GM21360 (cell line): ENCODE measurements at regions not wholly inside any gene's neighbourhood (a gene's known extent, or its start where the extent isn't known, plus 50 kb on each side); places are given as distances from the start of the nearest gene placed in this dataset.
A peak's percentile ranks its signal among the peaks of the same experiment; 100 is the strongest.
"Not testable (repeated sequence)": the region's sequence is repeated elsewhere in the genome, so short reads cannot be mapped to it uniquely, and the experiment has no call there.

Experiments
- ATAC-seq: cut with Tn5 transposase; IDR thresholded peaks from one replicate; pipeline ENCODE4 v1.9.1; 2021; ENCODE audit warnings: mild to moderate bottlenecking, moderate library complexity; ENCODE audit not compliant: unreplicated experiment

GRCh38 chr5:54404568-54404967 is 50.9 kb upstream of the HSPB3 start:
- ATAC-seq = no peak

GRCh38 chr5:54403885-54404416 is 51.5 kb upstream of the HSPB3 start:
- no peak for ATAC-seq

GRCh38 chr5:54403121-54403520 is 52.4 kb upstream of the HSPB3 start:
- no peak for ATAC-seq

- ATAC-seq = peak; percentile 94
These were observed 54.0 kb upstream of the HSPB3 start for GRCh38 chr5:54401515-54401914.

DNA sequence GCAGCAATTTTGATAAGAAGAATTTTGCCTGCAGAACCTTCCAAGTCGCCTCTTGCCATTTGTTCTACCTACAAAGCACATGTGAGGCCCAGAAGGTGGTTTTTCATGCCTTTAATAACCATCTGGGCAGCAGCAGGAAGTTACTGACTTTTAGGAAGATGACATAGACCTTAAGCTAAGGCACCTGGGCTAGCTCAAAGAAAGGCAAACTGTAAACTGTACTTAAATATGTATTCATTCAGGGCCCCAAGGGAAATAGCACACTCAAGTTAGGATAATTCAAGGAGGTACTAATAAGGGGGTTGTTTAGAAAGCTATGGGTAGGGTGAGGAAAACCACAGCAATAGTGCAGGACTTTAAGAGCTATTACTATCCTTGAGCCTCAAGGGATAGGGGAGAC is 57.3 kb upstream of the HSPB3 start:
- no peak for ATAC-seq

- no peak for ATAC-seq
These were observed 58.1 kb upstream of the HSPB3 start for GRCh38 chr5:54397420-54397819.

DNA sequence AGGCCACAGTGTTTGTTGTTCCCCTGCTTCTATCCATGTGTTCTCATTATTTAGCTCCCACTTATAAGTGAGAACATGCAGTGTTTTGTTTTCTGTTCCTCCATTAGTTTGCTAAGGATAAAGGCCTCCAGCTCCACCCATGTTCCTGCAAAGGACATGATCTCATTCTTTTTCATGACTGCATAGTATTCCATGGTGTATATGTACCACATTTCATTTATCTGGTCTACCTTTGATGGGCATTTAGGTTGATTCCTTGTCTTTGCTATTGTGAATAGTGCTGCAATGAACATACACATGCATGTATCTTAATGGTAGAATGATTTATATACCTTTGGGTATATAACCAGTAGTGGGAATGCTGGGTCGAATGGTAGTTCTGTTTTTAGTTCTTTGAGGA is 62.5 kb upstream of the HSPB3 start:
- ATAC-seq = not testable (repeated sequence)

DNA sequence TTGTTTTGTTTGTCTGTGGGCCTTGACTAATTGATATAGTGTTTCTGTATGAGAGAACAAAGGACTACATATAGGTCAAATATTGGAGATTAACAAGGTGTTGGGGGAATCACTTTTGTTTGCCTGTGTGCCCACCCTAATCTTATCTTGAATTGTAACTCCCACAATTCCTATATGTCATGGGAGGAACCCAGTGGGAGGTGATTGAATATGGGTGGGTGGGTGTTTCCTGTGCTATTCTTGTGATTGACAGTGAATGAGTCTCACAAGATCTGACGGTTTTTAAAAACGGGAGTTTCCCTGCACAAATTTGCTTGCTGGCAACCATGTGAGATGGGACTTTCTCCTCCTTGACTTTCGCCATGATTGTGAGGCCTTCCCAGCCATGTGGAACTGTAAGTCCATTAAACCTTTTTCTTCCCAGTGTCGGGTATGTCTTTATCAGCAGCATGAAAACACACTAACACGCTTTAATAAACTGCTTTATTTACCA is 64.9 kb upstream of the HSPB3 start:
- peak; percentile 48 for ATAC-seq

DNA sequence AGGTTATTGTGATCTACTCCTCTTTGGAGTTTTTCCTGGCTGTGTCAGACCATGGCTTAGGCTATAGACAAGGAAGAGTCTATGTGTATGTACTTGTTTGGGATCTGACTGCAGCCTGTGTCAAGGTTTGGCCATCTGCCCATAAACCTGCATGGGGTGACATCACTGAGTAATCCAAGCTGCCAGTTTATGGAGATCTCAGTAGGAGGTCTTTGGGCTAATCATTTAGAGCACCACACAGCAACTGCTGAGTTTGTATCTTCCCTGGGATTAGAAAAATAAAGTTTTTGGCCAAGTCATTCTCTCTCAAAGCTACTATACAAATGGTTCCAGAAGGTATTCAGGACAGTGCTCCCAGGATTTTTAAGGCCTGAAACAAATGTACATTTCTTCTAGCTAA is 65.5 kb upstream of the HSPB3 start:
- ATAC-seq = no peak

DNA sequence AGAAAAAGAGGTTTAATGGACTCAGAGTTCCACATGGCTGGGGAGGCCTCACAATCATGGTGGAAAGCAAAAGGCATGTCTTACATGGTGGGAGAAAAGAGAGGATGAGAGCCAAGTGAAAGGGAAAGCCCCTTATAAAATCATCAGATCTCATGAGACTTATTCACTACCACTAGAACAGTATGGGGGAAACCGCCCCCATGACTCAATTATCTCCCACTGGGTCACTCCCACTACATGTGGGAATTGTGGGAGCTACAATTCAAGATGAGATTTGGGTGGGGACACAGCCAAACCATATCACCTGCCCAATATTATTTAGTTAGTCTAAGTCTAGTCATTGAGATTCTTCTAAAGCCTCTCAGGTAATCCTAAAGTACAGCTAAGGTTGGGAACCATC is 66.1 kb upstream of the HSPB3 start:
- not testable (repeated sequence) for ATAC-seq

DNA sequence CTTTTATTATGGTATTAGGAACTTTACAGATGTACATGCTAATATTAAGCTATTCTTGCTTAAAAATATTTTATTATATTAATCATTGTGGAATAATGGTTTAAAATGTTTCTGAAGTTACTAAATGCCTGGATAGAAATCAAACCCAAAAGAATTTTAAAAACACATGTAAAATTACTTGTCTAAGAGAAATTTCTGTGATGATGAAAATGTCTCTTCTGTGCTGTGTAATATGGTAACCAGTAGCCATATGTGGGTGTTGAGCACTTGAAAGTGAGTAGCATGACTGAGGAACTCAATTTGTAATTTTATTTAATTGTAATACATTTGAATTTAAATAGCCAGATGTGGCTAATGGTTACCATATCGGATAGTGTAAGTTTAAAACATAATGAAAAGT is 66.7 kb upstream of the HSPB3 start:
- no peak for ATAC-seq

- ATAC-seq = no peak
These were observed 67.1 kb upstream of the HSPB3 start for GRCh38 chr5:54388409-54388808.

DNA sequence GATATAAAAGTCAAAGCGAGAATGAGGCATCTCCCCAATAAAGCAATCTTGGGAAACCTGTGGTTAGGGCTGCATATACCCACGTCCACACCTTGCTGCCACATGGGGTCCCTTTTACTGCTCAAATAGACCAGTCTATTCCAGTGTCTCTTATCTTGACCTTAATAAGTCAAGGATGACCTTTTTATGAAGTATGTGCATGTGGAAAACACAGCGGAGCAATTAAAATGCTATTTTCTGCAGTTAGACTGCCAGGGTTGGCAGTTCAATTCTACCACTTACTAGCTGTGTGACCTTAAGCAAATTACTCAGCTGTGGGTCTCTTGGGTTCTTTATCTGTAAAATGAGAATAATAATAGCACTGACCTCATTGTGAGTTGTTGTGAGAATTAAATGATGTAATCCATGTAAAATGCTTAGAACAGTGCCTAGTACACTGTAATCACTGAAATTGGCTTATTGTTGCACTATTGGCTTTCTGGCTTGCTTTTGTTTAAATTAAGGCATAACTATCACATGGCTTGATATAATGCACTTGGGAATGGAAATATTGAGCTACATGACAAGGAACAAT is 67.8 kb upstream of the HSPB3 start:
- ATAC-seq = no peak

DNA sequence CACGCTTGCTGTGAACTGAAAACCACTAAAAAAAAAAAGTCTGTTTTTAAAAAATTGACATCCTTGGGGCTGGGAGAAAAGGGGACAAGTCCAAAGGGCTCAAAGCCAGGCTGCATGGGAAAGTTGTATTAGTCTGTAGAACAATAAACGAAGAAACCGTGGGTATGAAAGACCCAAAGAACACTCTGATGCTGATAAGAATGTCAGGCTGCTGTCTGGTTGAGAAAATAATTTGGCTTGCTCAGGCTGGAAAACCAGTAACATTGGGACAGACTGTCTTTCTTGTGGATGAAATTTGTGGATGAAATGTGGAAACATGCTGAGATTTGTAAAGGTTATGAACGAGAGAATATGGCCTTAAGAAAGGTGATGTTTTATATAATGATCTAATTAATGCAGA is 68.5 kb upstream of the HSPB3 start:
- no peak for ATAC-seq

DNA sequence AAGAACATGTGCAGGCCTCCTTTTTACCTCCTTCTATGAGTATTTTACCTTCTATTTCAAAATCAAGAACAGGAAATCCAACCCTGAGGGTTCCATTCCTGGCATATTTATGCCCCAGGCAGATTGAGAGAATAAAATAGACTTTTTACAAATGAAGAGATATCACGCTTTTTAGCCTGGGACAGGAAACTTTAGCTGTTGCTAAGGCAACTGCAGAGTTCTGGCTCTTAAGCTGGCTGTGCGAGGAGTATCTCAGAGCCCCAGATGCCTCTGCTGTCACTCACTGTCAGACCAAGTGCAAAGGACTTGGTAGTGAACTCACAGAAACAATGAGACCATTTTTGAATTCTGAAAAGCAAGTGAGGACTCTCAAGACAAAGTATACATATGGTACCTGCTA is 69.5 kb upstream of the HSPB3 start:
- no peak for ATAC-seq

GRCh38 chr5:54384356-54384933 is 71.1 kb upstream of the HSPB3 start:
- ATAC-seq = no peak

DNA sequence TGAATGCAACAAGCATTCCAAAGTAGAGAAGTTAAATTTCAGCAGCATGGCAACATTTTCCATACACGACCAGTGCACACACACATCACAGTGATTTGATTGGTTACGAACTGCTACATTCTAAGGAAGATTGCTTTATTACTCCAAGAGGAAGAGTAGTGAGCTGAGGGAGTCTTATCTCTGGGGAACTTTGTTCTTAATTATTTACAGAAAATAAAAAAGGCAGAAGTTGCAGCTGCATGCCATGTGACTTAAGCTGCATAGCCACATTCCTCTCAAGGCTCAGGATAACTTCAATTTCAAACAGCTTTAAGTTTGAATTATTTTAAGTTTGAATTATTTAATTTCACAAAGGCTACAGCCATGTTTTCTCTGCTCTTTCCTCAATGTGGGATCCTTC is 71.6 kb upstream of the HSPB3 start:
- no peak for ATAC-seq

- no peak for ATAC-seq
These were observed 72.1 kb upstream of the HSPB3 start for GRCh38 chr5:54383225-54383901.

DNA sequence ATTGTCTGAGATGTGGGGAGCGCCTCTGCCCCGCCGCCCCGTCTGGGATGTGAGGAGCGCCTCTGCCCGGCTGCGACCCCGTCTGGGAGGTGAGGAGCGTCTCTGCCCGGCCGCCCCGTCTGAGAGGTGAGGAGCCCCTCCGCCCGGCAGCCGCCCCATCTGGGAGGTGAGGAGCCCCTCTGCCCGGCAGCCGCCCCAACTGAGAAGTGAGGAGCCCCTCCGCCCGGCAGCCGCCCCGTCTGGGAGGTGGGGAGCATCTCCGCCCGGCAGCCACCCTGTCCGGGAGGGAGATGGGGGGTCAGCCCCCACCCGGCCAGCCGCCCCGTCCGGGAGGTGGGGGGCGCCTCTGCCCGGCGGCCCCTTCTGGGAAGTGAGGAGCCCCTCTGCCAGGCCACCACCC is 70.9 kb upstream of the ARL15 start:
- not testable (repeated sequence) for ATAC-seq

- no peak for ATAC-seq
These were observed 69.2 kb upstream of the ARL15 start for GRCh38 chr5:54379590-54379989.

DNA sequence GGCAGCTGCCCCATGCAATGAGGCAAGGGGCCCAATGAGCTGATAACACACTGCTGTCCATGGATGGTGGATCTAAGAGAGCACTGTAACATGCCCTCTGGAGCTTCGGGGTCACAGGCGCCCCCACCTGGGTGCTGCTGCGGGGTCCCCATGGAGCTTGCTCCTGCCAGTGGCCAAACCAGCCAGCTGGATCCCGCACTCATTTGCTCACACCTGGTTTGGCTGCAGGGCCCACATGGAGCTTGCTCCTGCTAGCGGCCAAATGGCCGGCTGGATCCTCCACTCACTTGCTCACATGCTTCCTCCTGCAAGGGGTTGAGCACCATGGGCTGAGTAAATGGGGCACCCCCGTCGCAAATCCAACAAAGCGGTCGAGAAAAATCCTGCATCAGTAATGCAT is 68.3 kb upstream of the ARL15 start:
- no peak for ATAC-seq

DNA sequence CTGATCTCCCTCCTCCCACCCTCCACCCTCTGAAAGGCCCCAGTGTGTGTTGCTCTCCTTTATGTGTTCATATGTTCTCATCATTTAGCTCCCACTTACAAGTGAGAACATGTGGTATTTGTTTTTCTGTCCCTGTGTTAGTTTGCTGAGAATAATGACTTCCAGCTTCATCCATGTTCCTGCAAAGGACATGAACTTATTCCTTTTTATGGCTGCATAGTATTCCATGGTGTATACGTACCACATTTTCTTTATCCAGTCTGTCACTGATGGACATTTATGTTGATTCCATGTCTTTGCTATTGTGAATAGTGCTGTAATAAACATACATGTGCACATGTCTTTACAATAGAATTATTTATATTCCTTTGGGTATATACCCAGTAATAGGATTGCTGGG is 67.0 kb upstream of the ARL15 start:
- ATAC-seq = not testable (repeated sequence)
